NCI-H524 (cell line): ENCODE measurements at regions not wholly inside any gene's neighbourhood (a gene's known extent, or its start where the extent isn't known, plus 50 kb on each side); places are given as distances from the start of the nearest gene placed in this dataset.

Source experiments
- DNase-seq, 2 experiments: peaks; one replicate each; lab custom pipeline; 2025; lab: John Stamatoyannopoulos, UW

GRCh38 chr4:147054228-147054872, 108.7 kb upstream of the TTC29 start:
- DNase-seq, result no peak

GRCh38 chr4:147056940-147057610, 111.4 kb upstream of the TTC29 start:
- no peak for DNase-seq

GRCh38 chr4:147057611-147058190, 112.0 kb upstream of the TTC29 start:
- DNase-seq, result no peak

GRCh38 chr4:147059064-147059731, 113.5 kb upstream of the TTC29 start:
- no peak for DNase-seq

- no peak for DNase-seq
These were observed 114.7 kb upstream of the TTC29 start for GRCh38 chr4:147060151-147060931.

- DNase-seq, result no peak
These were observed 119.2 kb upstream of the TTC29 start for GRCh38 chr4:147064856-147065255.

- no peak for DNase-seq
These were observed 122.9 kb upstream of the TTC29 start for GRCh38 chr4:147068564-147068963.

GRCh38 chr4:147071209-147071740, 125.6 kb upstream of the TTC29 start:
- DNase-seq, result no peak

GRCh38 chr4:147076179-147076578, 130.5 kb upstream of the TTC29 start:
- DNase-seq, result no peak

- DNase-seq, result no peak
These were observed 131.1 kb upstream of the TTC29 start for GRCh38 chr4:147076728-147077127.

GRCh38 chr4:147078362-147078761, 132.7 kb upstream of the TTC29 start:
- DNase-seq, result no peak

GRCh38 chr4:147078875-147079658, 133.4 kb upstream of the TTC29 start:
- no peak for DNase-seq

- DNase-seq, result no peak
These were observed 139.2 kb upstream of the TTC29 start for GRCh38 chr4:147084861-147085260.

- no peak for DNase-seq
These were observed 140.1 kb upstream of the TTC29 start for GRCh38 chr4:147085781-147086180.

- DNase-seq, result no peak
These were observed 142.5 kb upstream of the TTC29 start for GRCh38 chr4:147088146-147088545.

GRCh38 chr4:147090486-147090885, 144.8 kb upstream of the TTC29 start:
- DNase-seq, result no peak

- DNase-seq, result no peak
These were observed 147.5 kb upstream of the TTC29 start for GRCh38 chr4:147093206-147093605.

GRCh38 chr4:147094238-147094637, 148.6 kb upstream of the TTC29 start:
- DNase-seq, result no peak

GRCh38 chr4:147096667-147097604, 151.3 kb upstream of the TTC29 start:
- DNase-seq, result peak in 1 of 2 experiments; percentile 14

- no peak for DNase-seq
These were observed 156.0 kb upstream of the TTC29 start for GRCh38 chr4:147101678-147102077.
